Transverse colon (tissue), 4 donors: ENCODE measurements at regions not wholly inside any gene's neighbourhood (a gene's known extent, or its start where the extent isn't known, plus 50 kb on each side); places are given as distances from the start of the nearest gene placed in this dataset.

Experiments used
- DNase-seq: peaks from one replicate; pipeline ENCODE4 v3.0.0-alpha.2; 2019
- H3K27ac ChIP-seq, 4 donors: fragments of 200-600 bp; sonication (generic); 2 replicates each; pipeline ENCODE4 v1.5.1; 2016 to 2018; ENCODE audit warnings: inconsistent platforms in 4 of 4
- H3K27me3 ChIP-seq: fragments of 200-600 bp; sonication (generic); 2 replicates; pipeline ENCODE4 v1.5.1; 2017; ENCODE audit warnings: inconsistent platforms
- H3K36me3 ChIP-seq, 4 donors: fragments of 200-600 bp; sonication (generic); 2 replicates each; pipeline ENCODE4 v1.5.1; 2017 to 2019; ENCODE audit warnings: inconsistent platforms in 4 of 4
- H3K4me1 ChIP-seq, 4 donors: fragments of 200-600 bp; sonication (generic); 2 replicates each; pipeline ENCODE4 v1.5.1; 2017 to 2020; ENCODE audit warnings: inconsistent platforms in 4 of 4
- H3K4me3 ChIP-seq, 4 donors: fragments of 200-600 bp; sonication (generic); 1 replicate in 1 of 4; 2 replicates in 3 of 4; pipeline versions ENCODE4 v1.5.1 to v1.6.1; 2017 to 2019; ENCODE audit warnings: inconsistent platforms in 4 of 4
- H3K9me3 ChIP-seq, 2 donors: fragments of 200-600 bp; sonication (generic); 2 replicates each; pipeline ENCODE4 v1.5.1; 2017 to 2019; ENCODE audit warnings: inconsistent platforms in 2 of 2
- EP300 ChIP-seq: sonication (generic); formaldehyde crosslinking; IDR thresholded peaks from one replicate; pipeline ENCODE4 v1.6.1; 2017; ENCODE audit warnings: antibody characterized with exemption, low read depth
- POLR2A ChIP-seq: fragments of 450-650 bp; IDR thresholded peaks from one replicate; pipeline ENCODE4 v1.6.1; 2016; ENCODE audit warnings: antibody characterized with exemption, mild to moderate bottlenecking, moderate library complexity
- POLR2AphosphoS5 ChIP-seq, 3 donors: sonication (generic); formaldehyde crosslinking; IDR thresholded peaks; one replicate each; pipeline ENCODE4 v1.6.1; 2016; ENCODE audit warnings: antibody characterized with exemption in 3 of 3
- WGBS, 2 donors: methylation state at CpG; one replicate each; pipeline ENCODE4 v1.1.5; 2018; ENCODE audit warnings: low coverage in 1 of 2; 5-methylcytosine and 5-hydroxymethylcytosine counted together
- in situ Hi-C, 4 donors: fragments of 200-750 bp; cut with MboI; loops; one replicate each; pipeline versions ENCODE4 v1.15.0 to v1.15.1; 2017; ENCODE audit warnings: low sequenced_read_pairs in 3 of 4, low pct_ligation_motif_present in 1 of 4, low pct_unique_long_range_greater_than_20kb in 1 of 4
- intact Hi-C: fragments of 100-400 bp; cut with DNase I; formaldehyde crosslinking; loops from one replicate; pipeline ENCODE4 v1.15.1; 2023; ENCODE audit warnings: low total_unique reads
- TF ChIP-seq, protein P1 (sequence below), 5 experiments: fragments of 200-600 bp in 3 of 5; fragments of 450-650 bp in 2 of 5; sonication (generic) in 3 of 5; IDR thresholded peaks; 1 replicate in 2 of 5; 2 replicates in 3 of 5; pipeline ENCODE4 v1.5.1; 2016 to 2017; ENCODE audit warnings: antibody characterized with exemption in 5 of 5, inconsistent platforms in 3 of 5, mild to moderate bottlenecking in 2 of 5, moderate library complexity in 1 of 5

DNA sequence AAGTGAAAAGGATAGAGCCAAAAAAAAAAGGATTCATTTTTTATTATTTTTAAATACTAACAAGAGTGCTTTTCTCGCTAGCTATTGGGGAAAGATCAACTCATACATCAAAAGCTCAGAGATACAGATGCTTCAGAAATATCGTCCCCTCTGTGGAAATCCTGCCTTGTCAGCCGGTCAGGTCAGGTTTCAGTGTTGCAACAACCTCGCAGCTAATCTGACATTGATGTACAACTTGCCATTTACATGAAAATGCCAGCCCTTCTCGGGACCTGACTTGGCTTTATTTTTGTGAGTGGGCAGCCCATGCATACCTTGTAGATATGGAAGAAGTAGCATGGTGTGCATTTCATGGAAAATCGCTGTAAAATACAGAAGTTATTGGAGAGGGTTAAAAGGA, 358.8 kb upstream of the ADAMTS16 start:
- H3K36me3 ChIP-seq = no peaks in the 10 kb centered on the region
- H3K27ac ChIP-seq = no peak overlapping the region
- in situ Hi-C loops (no loop called here), intact Hi-C loops (no loop called here)
- DNase-seq = no peak
- H3K27me3 ChIP-seq = no peaks in the 10 kb centered on the region
- WGBS, 2 donors = 61 to 69% methylated on average over 6 of the region's 6 CpGs
- TF ChIP-seq EP300 (no peak), POLR2AphosphoS5 (IDR thresholded peaks at IDR 0.05) (no peak), POLR2A (no peak)
- TF ChIP-seq, protein P1, sequence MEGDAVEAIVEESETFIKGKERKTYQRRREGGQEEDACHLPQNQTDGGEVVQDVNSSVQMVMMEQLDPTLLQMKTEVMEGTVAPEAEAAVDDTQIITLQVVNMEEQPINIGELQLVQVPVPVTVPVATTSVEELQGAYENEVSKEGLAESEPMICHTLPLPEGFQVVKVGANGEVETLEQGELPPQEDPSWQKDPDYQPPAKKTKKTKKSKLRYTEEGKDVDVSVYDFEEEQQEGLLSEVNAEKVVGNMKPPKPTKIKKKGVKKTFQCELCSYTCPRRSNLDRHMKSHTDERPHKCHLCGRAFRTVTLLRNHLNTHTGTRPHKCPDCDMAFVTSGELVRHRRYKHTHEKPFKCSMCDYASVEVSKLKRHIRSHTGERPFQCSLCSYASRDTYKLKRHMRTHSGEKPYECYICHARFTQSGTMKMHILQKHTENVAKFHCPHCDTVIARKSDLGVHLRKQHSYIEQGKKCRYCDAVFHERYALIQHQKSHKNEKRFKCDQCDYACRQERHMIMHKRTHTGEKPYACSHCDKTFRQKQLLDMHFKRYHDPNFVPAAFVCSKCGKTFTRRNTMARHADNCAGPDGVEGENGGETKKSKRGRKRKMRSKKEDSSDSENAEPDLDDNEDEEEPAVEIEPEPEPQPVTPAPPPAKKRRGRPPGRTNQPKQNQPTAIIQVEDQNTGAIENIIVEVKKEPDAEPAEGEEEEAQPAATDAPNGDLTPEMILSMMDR (IDR thresholded peaks at IDR 0.05) = no peak
- no peak overlapping the region for H3K4me3 ChIP-seq
- no peaks in the 10 kb centered on the region for H3K4me1 ChIP-seq
- H3K9me3 ChIP-seq = no peaks in the 10 kb centered on the region

DNA sequence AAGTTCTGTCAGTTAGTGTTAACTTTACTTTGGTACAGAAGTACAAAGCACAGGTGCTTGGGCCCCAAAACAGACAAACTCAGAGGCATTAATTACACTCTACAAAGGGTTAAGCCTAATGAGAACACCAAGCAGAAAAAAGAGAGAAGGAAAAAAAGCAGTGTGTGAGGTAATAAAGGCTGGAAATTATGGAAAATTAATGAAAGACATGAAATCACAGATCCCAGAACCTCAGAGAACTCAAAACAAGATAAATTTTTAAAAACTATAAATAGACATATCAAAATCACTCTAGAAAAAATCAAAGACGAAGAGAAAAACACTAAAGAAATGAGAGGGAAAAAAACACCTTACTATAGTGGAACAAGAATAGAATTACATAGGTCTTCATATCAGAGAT, 354.2 kb upstream of the ADAMTS16 start:
- Histone ChIP-seq H3K4me1 (no peaks in the 10 kb centered on the region), H3K9me3 (no peaks in the 10 kb centered on the region), H3K36me3 (no peaks in the 10 kb centered on the region), H3K27ac (no peak overlapping the region), H3K4me3 (no peak overlapping the region), H3K27me3 (no peaks in the 10 kb centered on the region)
- 44 to 69% methylated on average over 1 of the region's 1 CpG for WGBS, 2 donors
- intact Hi-C loops (no loop called here), in situ Hi-C loops (no loop called here)
- DNase-seq = no peak
- TF ChIP-seq, protein P1 (IDR thresholded peaks at IDR 0.05) = no peak
- TF ChIP-seq POLR2AphosphoS5 (IDR thresholded peaks at IDR 0.05) (no peak), POLR2A (no peak), EP300 (no peak)

DNA sequence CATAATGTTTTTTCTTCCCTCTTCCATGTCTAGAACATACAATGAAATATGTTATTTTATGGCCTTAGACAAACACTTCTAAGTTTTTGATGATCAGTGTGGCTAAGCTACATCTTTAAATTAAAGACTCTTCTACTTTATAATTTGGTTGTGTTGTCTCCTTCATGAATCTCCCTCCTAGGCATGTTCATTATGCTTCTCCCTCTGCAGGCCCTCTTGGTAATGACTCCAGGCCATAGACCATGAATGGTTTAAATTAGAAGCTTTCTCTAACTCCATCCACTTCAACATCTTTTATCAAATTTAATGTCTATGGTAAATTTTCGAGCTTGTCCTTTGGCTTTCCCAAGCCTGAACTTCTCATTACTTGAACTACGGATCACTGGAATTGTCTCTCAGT, 342.7 kb upstream of the ADAMTS16 start:
- intact Hi-C loops = loop anchor here (5.0 kb wide), 1 partner anchor 880 kb away; no protein-coding TSS in a partner anchor
- in situ Hi-C loops = no loop called here
- TF ChIP-seq, protein P1 (IDR thresholded peaks at IDR 0.05) = no peak
- TF ChIP-seq POLR2A (no peak), POLR2AphosphoS5 (IDR thresholded peaks at IDR 0.05) (no peak), EP300 (no peak)
- WGBS, 2 donors = 67 to 82% methylated on average over 2 of the region's 2 CpGs
- DNase-seq = no peak
- Histone ChIP-seq H3K27me3 (no peaks in the 10 kb centered on the region), H3K4me3 (no peak overlapping the region), H3K4me1 (no peaks in the 10 kb centered on the region), H3K27ac (no peak overlapping the region), H3K9me3 (no peaks in the 10 kb centered on the region), H3K36me3 (no peaks in the 10 kb centered on the region)

DNA sequence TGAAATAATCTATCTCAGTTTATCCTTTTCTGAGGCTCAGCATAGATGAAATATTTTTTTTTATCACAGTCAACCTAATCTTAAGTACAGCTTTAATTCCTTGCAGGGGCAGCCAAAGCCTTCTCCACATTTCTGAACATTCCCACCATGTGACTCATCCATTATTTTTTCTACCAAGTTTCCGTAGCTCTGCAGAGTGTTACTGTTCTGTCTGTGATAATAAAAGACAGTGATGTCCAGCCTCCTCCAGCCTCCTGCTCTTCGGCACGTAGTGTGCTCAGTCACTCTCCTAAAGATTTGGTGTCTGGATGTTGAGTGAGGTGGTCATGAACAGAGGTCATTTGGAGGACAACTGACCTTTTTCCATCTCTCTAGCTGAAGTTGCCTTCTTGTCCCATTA, 338.1 kb upstream of the ADAMTS16 start:
- DNase-seq = no peak
- no peaks in the 10 kb centered on the region for H3K27me3 ChIP-seq
- no peak for TF ChIP-seq POLR2AphosphoS5 (IDR thresholded peaks at IDR 0.05)
- intact Hi-C loops = no loop called here
- 47 to 58% methylated on average over 2 to 3 of the region's 3 CpGs for WGBS, 2 donors
- H3K9me3 ChIP-seq = no peaks in the 10 kb centered on the region
- H3K4me3 ChIP-seq = no peak overlapping the region
- in situ Hi-C loops = no loop called here
- no peaks in the 10 kb centered on the region for H3K4me1 ChIP-seq
- no peak overlapping the region for H3K27ac ChIP-seq
- H3K36me3 ChIP-seq = no peaks in the 10 kb centered on the region

DNA sequence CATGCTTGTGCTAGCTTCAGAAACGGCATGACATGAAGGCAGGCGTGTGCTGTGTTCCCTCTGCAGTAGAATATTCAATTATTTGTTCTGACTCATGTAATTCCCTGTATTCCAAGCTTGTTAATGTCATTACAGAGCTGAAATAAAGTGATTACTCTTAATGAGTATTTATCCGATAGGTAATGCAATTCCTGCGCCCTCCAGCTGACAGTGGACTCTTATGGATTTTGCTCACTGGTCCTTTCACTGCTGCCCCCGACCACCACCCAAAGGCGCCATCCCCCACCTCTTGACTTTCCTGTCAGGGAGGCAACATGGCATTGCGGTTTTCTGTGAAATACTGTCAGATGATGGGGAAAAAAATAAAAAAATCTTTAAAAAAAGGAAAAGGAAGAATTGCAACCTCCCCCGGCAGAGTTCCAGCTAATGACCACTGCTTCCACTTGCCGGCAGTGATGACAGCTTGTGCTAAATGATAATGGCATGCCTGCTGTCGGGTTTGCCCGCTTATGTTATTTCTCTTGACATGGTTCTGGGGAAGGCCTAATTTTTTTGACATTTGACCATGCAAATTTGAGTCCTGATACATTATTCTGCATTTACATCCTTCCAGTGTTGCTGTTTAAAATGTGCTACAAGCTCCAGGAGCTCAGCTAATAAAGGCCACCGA, 335.3 kb upstream of the ADAMTS16 start:
- H3K9me3 ChIP-seq = no peaks in the 10 kb centered on the region
- in situ Hi-C loops (no loop called here), intact Hi-C loops (no loop called here)
- no peaks in the 10 kb centered on the region for H3K27me3 ChIP-seq
- no peaks in the 10 kb centered on the region for H3K4me1 ChIP-seq
- TF ChIP-seq POLR2AphosphoS5 (IDR thresholded peaks at IDR 0.05) (no peak), EP300 (no peak), POLR2A (no peak)
- TF ChIP-seq, protein P1 (IDR thresholded peaks at IDR 0.05) = no peak
- no peaks in the 10 kb centered on the region for H3K36me3 ChIP-seq
- H3K4me3 ChIP-seq = no peak overlapping the region
- WGBS, 2 donors = 71 to 76% methylated on average over 12 of the region's 12 CpGs
- H3K27ac ChIP-seq = no peak overlapping the region
- DNase-seq = no peak
